ENCODE measurements at regions not wholly inside any gene's neighbourhood (a gene's known extent, or its start where the extent isn't known, plus 50 kb on each side); places are given as distances from the start of the nearest gene placed in this dataset.

- POLR2A ChIA-PET (ENCODE audit: unreplicated experiment), result no interaction called here
- no peaks in the 10 kb centered on the region for H3K36me3 ChIP-seq (ENCODE audit: low read depth)
- intact Hi-C loops (cut with micrococcal nuclease; ENCODE audit: unreplicated experiment), result no loop called here
- TF ChIP-seq CTCF (conservative IDR thresholded peaks at IDR 0.05) (no peak), EZH2 (IDR thresholded peaks at IDR 0.05; ENCODE audit: low read depth) (no peak)
- no peaks in the 10 kb centered on the region for H3K79me2 ChIP-seq (ENCODE audit: low read depth)
- H3K27me3 ChIP-seq (ENCODE audit: insufficient read depth, low read depth), result no peaks in the 10 kb centered on the region
- DNase-seq, result no peak
- H3K9me2 ChIP-seq (ENCODE audit: insufficient read depth), result no peaks in the 10 kb centered on the region; the same call in 1 of the 2 replicates
- H3K4me1 ChIP-seq (replicated peaks; ENCODE audit: insufficient read depth), result no peaks in the 10 kb centered on the region
- H3K9me3 ChIP-seq (ENCODE audit: insufficient read depth, low read depth), result no peaks in the 10 kb centered on the region
- no peak overlapping the region for H3K4me3 ChIP-seq
- no peak overlapping the region for H3K27ac ChIP-seq
- H3F3A ChIP-seq (ENCODE audit: insufficient read depth, low read depth), result no peaks in the 10 kb centered on the region
- CTCF ChIA-PET, result no interaction called here
- H2AFZ ChIP-seq, result no peak overlapping the region
- no peak overlapping the region for H3K4me2 ChIP-seq
- BruUV-seq (replicated peaks), result no TSS peak
- H4K20me1 ChIP-seq (ENCODE audit: insufficient read depth), result no peaks in the 10 kb centered on the region
These were observed 212.6 kb upstream of the SLC16A7 start for GRCh38 chr12:59383079-59383822.

GRCh38 chr12:59382282-59383078 lies 213.3 kb upstream of the SLC16A7 start:
- H3K4me3 ChIP-seq, result no peak overlapping the region
- TF ChIP-seq EZH2 (IDR thresholded peaks at IDR 0.05; ENCODE audit: low read depth), result no peak
- no peak for TF ChIP-seq CTCF (conservative IDR thresholded peaks at IDR 0.05)
- no peaks in the 10 kb centered on the region for H3K4me1 ChIP-seq (replicated peaks; ENCODE audit: insufficient read depth)
- no TSS peak for BruUV-seq (replicated peaks)
- no peaks in the 10 kb centered on the region; the same call in 1 of the 2 replicates for H3K9me2 ChIP-seq (ENCODE audit: insufficient read depth)
- H3K36me3 ChIP-seq (ENCODE audit: low read depth), result no peaks in the 10 kb centered on the region
- no peak overlapping the region for H2AFZ ChIP-seq
- H3K4me2 ChIP-seq, result no peak overlapping the region
- no peaks in the 10 kb centered on the region for H4K20me1 ChIP-seq (ENCODE audit: insufficient read depth)
- no peaks in the 10 kb centered on the region for H3F3A ChIP-seq (ENCODE audit: insufficient read depth, low read depth)
- no peaks in the 10 kb centered on the region for H3K27me3 ChIP-seq (ENCODE audit: insufficient read depth, low read depth)
- H3K9me3 ChIP-seq (ENCODE audit: insufficient read depth, low read depth), result no peaks in the 10 kb centered on the region
- intact Hi-C loops (cut with micrococcal nuclease; ENCODE audit: unreplicated experiment), result no loop called here
- DNase-seq, result no peak
- ChIA-PET POLR2A (ENCODE audit: unreplicated experiment) (no interaction called here), CTCF (no interaction called here)
- H3K79me2 ChIP-seq (ENCODE audit: low read depth), result no peaks in the 10 kb centered on the region
- no peak overlapping the region for H3K27ac ChIP-seq

- Histone ChIP-seq H3K4me3 (no peak overlapping the region), H2AFZ (no peak overlapping the region), H3K27ac (no peak overlapping the region), H3K9me3 (ENCODE audit: insufficient read depth, low read depth) (no peaks in the 10 kb centered on the region), H3K79me2 (ENCODE audit: low read depth) (no peaks in the 10 kb centered on the region), H3F3A (ENCODE audit: insufficient read depth, low read depth) (no peaks in the 10 kb centered on the region), H3K36me3 (ENCODE audit: low read depth) (no peaks in the 10 kb centered on the region), H3K4me2 (no peak overlapping the region), H3K9me2 (ENCODE audit: insufficient read depth) (no peaks in the 10 kb centered on the region; the same call in 1 of the 2 replicates), H3K27me3 (ENCODE audit: insufficient read depth, low read depth) (no peaks in the 10 kb centered on the region), H4K20me1 (ENCODE audit: insufficient read depth) (no peaks in the 10 kb centered on the region), H3K4me1 (replicated peaks; ENCODE audit: insufficient read depth) (no peaks in the 10 kb centered on the region)
- no peak for DNase-seq
- ChIA-PET CTCF (no interaction called here), POLR2A (ENCODE audit: unreplicated experiment) (no interaction called here)
- BruUV-seq (replicated peaks), result no TSS peak
- TF ChIP-seq CTCF (conservative IDR thresholded peaks at IDR 0.05) (no peak), EZH2 (IDR thresholded peaks at IDR 0.05; ENCODE audit: low read depth) (no peak)
- intact Hi-C loops (cut with micrococcal nuclease; ENCODE audit: unreplicated experiment), result no loop called here
These were observed 214.7 kb upstream of the SLC16A7 start for GRCh38 chr12:59381106-59381505.
